ENCODE measurements at regions not wholly inside any gene's neighbourhood (a gene's known extent, or its start where the extent isn't known, plus 50 kb on each side); places are given as distances from the start of the nearest gene placed in this dataset.

- 23 to 33% methylated on average over 1 of the region's 1 CpG for WGBS, 2 donors
- TF ChIP-seq CTCF (IDR thresholded peaks at IDR 0.05): no peak
- Histone ChIP-seq H3K36me3 (no peaks in the 10 kb centered on the region), H3K27me3 (no peaks in the 10 kb centered on the region), H3K4me1 (no peaks in the 10 kb centered on the region), H3K4me3 (no peak overlapping the region), H3K9me3 (no peaks in the 10 kb centered on the region), H3K27ac (no peak overlapping the region)
- DNase-seq (no peak), ATAC-seq (no peak)
- intact Hi-C loops (cut with DNase I): no loop called here
Observed at GRCh38 chr5:153308282-153308681, 182.2 kb upstream of the GRIA1 start.

GRCh38 chr5:153318556-153318955 lies 171.9 kb upstream of the GRIA1 start:
- Histone ChIP-seq H3K4me3 (no peak overlapping the region), H3K36me3 (no peaks in the 10 kb centered on the region), H3K27ac (no peak overlapping the region), H3K4me1 (no peaks in the 10 kb centered on the region), H3K27me3 (peaks cover 0 to 5% (median 0%) of the 10 kb centered on the region in 7 donors), H3K9me3 (peaks cover 0 to 5% (median 0%) of the 10 kb centered on the region in 11 donors)
- WGBS, 2 donors: 69 to 76% methylated on average over 4 of the region's 4 CpGs
- intact Hi-C loops (cut with DNase I): loop anchor here in 1 of 10 donors (5.0 kb wide), 1 partner anchor 1289 kb away; no protein-coding TSS in a partner anchor
- DNase-seq (no peak), ATAC-seq (no peak)
- TF ChIP-seq CTCF (IDR thresholded peaks at IDR 0.05): no peak

- ATAC-seq: no peak
- WGBS, 2 donors: 85% methylated on average over 1 of the region's 1 CpG
- Histone ChIP-seq H3K9me3 (peaks cover 0 to 7% (median 0%) of the 10 kb centered on the region in 11 donors), H3K4me1 (no peaks in the 10 kb centered on the region), H3K4me3 (no peak overlapping the region), H3K27ac (no peak overlapping the region), H3K27me3 (peaks cover 0 to 10% (median 4%) of the 10 kb centered on the region in 7 donors), H3K36me3 (no peaks in the 10 kb centered on the region)
- no peak for TF ChIP-seq CTCF (IDR thresholded peaks at IDR 0.05)
- DNase-seq: no peak
- intact Hi-C loops (cut with DNase I): no loop called here
Observed at GRCh38 chr5:153321478-153321877, 169.0 kb upstream of the GRIA1 start.

GRCh38 chr5:153340139-153340538 lies 150.3 kb upstream of the GRIA1 start:
- DNase-seq: no peak
- 70 to 74% methylated on average over 3 of the region's 3 CpGs for WGBS, 2 donors
- intact Hi-C loops (cut with DNase I): no loop called here
- Histone ChIP-seq H3K27ac (no peak overlapping the region), H3K27me3 (no peaks in the 10 kb centered on the region), H3K9me3 (no peaks in the 10 kb centered on the region), H3K4me3 (no peak overlapping the region), H3K36me3 (no peaks in the 10 kb centered on the region), H3K4me1 (no peaks in the 10 kb centered on the region)
- no peak for TF ChIP-seq CTCF (IDR thresholded peaks at IDR 0.05)
- ATAC-seq: no peak

All from heart right ventricle (tissue), 16 donors.